Activated naive CD4-positive, alpha-beta T cell treated with anti-CD3 and anti-CD28 coated beads, Interleukin-2, amount 10 ng/mL, durations not matched to agents 7 days and 5 days (primary cell): ENCODE measurements at regions not wholly inside any gene's neighbourhood (a gene's known extent, or its start where the extent isn't known, plus 50 kb on each side); places are given as distances from the start of the nearest gene placed in this dataset.
"Not testable (repeated sequence)": the region's sequence is repeated elsewhere in the genome, so short reads cannot be mapped to it uniquely, and the experiment has no call there.

ENCODE experiments used
- CTCF ChIA-PET: fragments of 350-600 bp; sonication (Branson Sonifier 250); formaldehyde crosslinking; loops from one replicate; lab custom pipeline; 2021; ENCODE audit warnings: antibody characterized with exemption; lab: Charles Lee
- DNase-seq: peaks from one replicate; pipeline ENCODE4 v3.0.0-alpha.2; 2020
- H3K27ac Mint-ChIP-seq: one replicate; pipeline ENCODE4 v1.8.0; 2021; ENCODE audit warnings: mild to moderate bottlenecking, moderate library complexity, mixed read lengths
- H3K27me3 Mint-ChIP-seq: one replicate; pipeline ENCODE4 v1.8.0; 2021; ENCODE audit warnings: mild to moderate bottlenecking, mixed read lengths
- H3K36me3 Mint-ChIP-seq: one replicate; pipeline ENCODE4 v1.8.0; 2021; ENCODE audit warnings: mixed read lengths
- H3K4me1 Mint-ChIP-seq: one replicate; pipeline ENCODE4 v1.8.0; 2021; ENCODE audit warnings: mixed read lengths
- H3K4me3 Mint-ChIP-seq: one replicate; pipeline ENCODE4 v1.8.0; 2021; ENCODE audit warnings: mild to moderate bottlenecking, moderate library complexity, mixed read lengths
- H3K9me3 Mint-ChIP-seq: one replicate; pipeline ENCODE4 v1.8.0; 2021; ENCODE audit warnings: mixed read lengths

GRCh38 chr5:144680711-144681110, 510.0 kb downstream of the KCTD16 start:
- Mint-ChIP-seq H3K36me3 (no peaks in the 10 kb centered on the region), H3K27ac (no peak overlapping the region), H3K9me3 (peaks cover 5% of the 10 kb centered on the region), H3K27me3 (no peaks in the 10 kb centered on the region), H3K4me3 (no peak overlapping the region), H3K4me1 (no peaks in the 10 kb centered on the region)
- DNase-seq = no peak
- CTCF ChIA-PET = no interaction called here

- Mint-ChIP-seq H3K9me3 (peaks cover 2% of the 10 kb centered on the region), H3K36me3 (no peaks in the 10 kb centered on the region), H3K27me3 (no peaks in the 10 kb centered on the region), H3K27ac (no peak overlapping the region), H3K4me3 (no peak overlapping the region), H3K4me1 (no peaks in the 10 kb centered on the region)
- CTCF ChIA-PET = no interaction called here
- no peak for DNase-seq
Measured at GRCh38 chr5:144671066-144671465, 500.4 kb downstream of the KCTD16 start.

- CTCF ChIA-PET = no interaction called here
- Mint-ChIP-seq H3K4me3 (no peak overlapping the region), H3K9me3 (peaks cover 5% of the 10 kb centered on the region), H3K36me3 (no peaks in the 10 kb centered on the region), H3K27ac (no peak overlapping the region), H3K27me3 (no peaks in the 10 kb centered on the region), H3K4me1 (no peaks in the 10 kb centered on the region)
- DNase-seq = no peak
Measured at GRCh38 chr5:144659634-144660227, 489.1 kb downstream of the KCTD16 start.

- Mint-ChIP-seq H3K36me3 (no peaks in the 10 kb centered on the region), H3K9me3 (peaks cover 20% of the 10 kb centered on the region)
- CTCF ChIA-PET = no interaction called here
Measured at GRCh38 chr5:144644317-144644716, 473.6 kb downstream of the KCTD16 start.

GRCh38 chr5:144638787-144639186, 468.1 kb downstream of the KCTD16 start:
- Mint-ChIP-seq H3K36me3 (no peaks in the 10 kb centered on the region), H3K9me3 (peaks cover 15% of the 10 kb centered on the region), H3K27ac (no peak overlapping the region), H3K4me3 (no peak overlapping the region), H3K27me3 (no peaks in the 10 kb centered on the region), H3K4me1 (no peaks in the 10 kb centered on the region)
- CTCF ChIA-PET = no interaction called here
- DNase-seq = no peak

More at GRCh38 chr5:144644317-144644716, 473.6 kb downstream of the KCTD16 start:
- H3K4me3 Mint-ChIP-seq = no peak overlapping the region
- DNase-seq = no peak
- no peaks in the 10 kb centered on the region for H3K27me3 Mint-ChIP-seq
- no peak overlapping the region for H3K27ac Mint-ChIP-seq
- no peaks in the 10 kb centered on the region for H3K4me1 Mint-ChIP-seq

- Mint-ChIP-seq H3K36me3 (no peaks in the 10 kb centered on the region), H3K27ac (no peak overlapping the region), H3K9me3 (peaks cover 24% of the 10 kb centered on the region), H3K27me3 (no peaks in the 10 kb centered on the region), H3K4me3 (no peak overlapping the region), H3K4me1 (no peaks in the 10 kb centered on the region)
- no peak for DNase-seq
- CTCF ChIA-PET = no interaction called here
Measured at GRCh38 chr5:144634138-144634537, 463.5 kb downstream of the KCTD16 start.

GRCh38 chr5:144598451-144599068, 427.9 kb downstream of the KCTD16 start:
- Mint-ChIP-seq H3K4me3 (no peak overlapping the region), H3K4me1 (no peaks in the 10 kb centered on the region), H3K27ac (no peak overlapping the region), H3K36me3 (no peaks in the 10 kb centered on the region), H3K9me3 (peaks cover 15% of the 10 kb centered on the region), H3K27me3 (no peaks in the 10 kb centered on the region)
- no peak for DNase-seq
- CTCF ChIA-PET = no interaction called here

- Mint-ChIP-seq H3K27me3 (no peaks in the 10 kb centered on the region), H3K4me3 (no peak overlapping the region), H3K27ac (no peak overlapping the region), H3K4me1 (no peaks in the 10 kb centered on the region), H3K36me3 (no peaks in the 10 kb centered on the region), H3K9me3 (peaks cover 21% of the 10 kb centered on the region)
- CTCF ChIA-PET = no interaction called here
- DNase-seq = no peak
Measured at GRCh38 chr5:144596517-144596916, 425.8 kb downstream of the KCTD16 start.

- H3K9me3 Mint-ChIP-seq = peaks cover 21% of the 10 kb centered on the region
- no peak for DNase-seq
- no peaks in the 10 kb centered on the region for H3K4me1 Mint-ChIP-seq
- H3K27ac Mint-ChIP-seq = no peak overlapping the region
- H3K27me3 Mint-ChIP-seq = no peaks in the 10 kb centered on the region
- H3K36me3 Mint-ChIP-seq = no peaks in the 10 kb centered on the region
- no peak overlapping the region for H3K4me3 Mint-ChIP-seq
- CTCF ChIA-PET = no interaction called here
Measured at GRCh38 chr5:144594919-144595318, 424.2 kb downstream of the KCTD16 start.

- H3K4me1 Mint-ChIP-seq, H3K27ac Mint-ChIP-seq, H3K4me3 Mint-ChIP-seq, CTCF ChIA-PET, H3K27me3 Mint-ChIP-seq, DNase-seq, H3K36me3 Mint-ChIP-seq: not testable (repeated sequence)
- peaks cover 18% of the 10 kb centered on the region for H3K9me3 Mint-ChIP-seq
Measured at GRCh38 chr5:144594234-144594633, 423.6 kb downstream of the KCTD16 start.

- Mint-ChIP-seq H3K36me3 (no peaks in the 10 kb centered on the region), H3K4me1 (no peaks in the 10 kb centered on the region), H3K27me3 (no peaks in the 10 kb centered on the region), H3K9me3 (peaks cover 4% of the 10 kb centered on the region), H3K27ac (no peak overlapping the region), H3K4me3 (no peak overlapping the region)
- DNase-seq = no peak
- CTCF ChIA-PET = no interaction called here
Measured at GRCh38 chr5:144585681-144586080, 415.0 kb downstream of the KCTD16 start.

- Mint-ChIP-seq H3K4me3 (no peak overlapping the region), H3K4me1 (no peaks in the 10 kb centered on the region), H3K9me3 (peaks cover 2% of the 10 kb centered on the region), H3K27me3 (no peaks in the 10 kb centered on the region), H3K36me3 (no peaks in the 10 kb centered on the region), H3K27ac (no peak overlapping the region)
- CTCF ChIA-PET = interaction anchor here (0.7 kb wide), 1 partner anchor 902 kb away, joined by 3 read pairs; no protein-coding TSS in a partner anchor
- DNase-seq = no peak
Measured at GRCh38 chr5:144583541-144584449, 413.1 kb downstream of the KCTD16 start.

- no peak for DNase-seq
- peaks cover 2% of the 10 kb centered on the region for H3K9me3 Mint-ChIP-seq
- no peaks in the 10 kb centered on the region for H3K4me1 Mint-ChIP-seq
- CTCF ChIA-PET = no interaction called here
- H3K36me3 Mint-ChIP-seq = no peaks in the 10 kb centered on the region
- no peak overlapping the region for H3K27ac Mint-ChIP-seq
- no peaks in the 10 kb centered on the region for H3K27me3 Mint-ChIP-seq
- no peak overlapping the region for H3K4me3 Mint-ChIP-seq
Measured at GRCh38 chr5:144582066-144582465, 411.4 kb downstream of the KCTD16 start.

- H3K4me1 Mint-ChIP-seq = no peaks in the 10 kb centered on the region
- H3K9me3 Mint-ChIP-seq = peaks cover 2% of the 10 kb centered on the region
- no peaks in the 10 kb centered on the region for H3K36me3 Mint-ChIP-seq
- no peak overlapping the region for H3K4me3 Mint-ChIP-seq
- no peak for DNase-seq
- CTCF ChIA-PET = no interaction called here
- no peak overlapping the region for H3K27ac Mint-ChIP-seq
- H3K27me3 Mint-ChIP-seq = no peaks in the 10 kb centered on the region
Measured at GRCh38 chr5:144581044-144581443, 410.4 kb downstream of the KCTD16 start.
